ENCODE measurements at regions not wholly inside any gene's neighbourhood (a gene's known extent, or its start where the extent isn't known, plus 50 kb on each side); places are given as distances from the start of the nearest gene placed in this dataset.

- H3K4me1 ChIP-seq: no peaks in the 10 kb centered on the region
- H3K4me3 ChIP-seq: no peak overlapping the region
- no peaks in the 10 kb centered on the region for H3K9me3 ChIP-seq
- H3K27me3 ChIP-seq: no peaks in the 10 kb centered on the region
- DNase-seq: peak in 1 of 2 donors; percentile 12
- 59 to 82% (median 77%) methylated on average over 4 of the region's 4 CpGs for WGBS, 5 donors
- intact Hi-C loops (cut with DNase I; ENCODE audit: low total_unique reads): no loop called here
- H3K36me3 ChIP-seq: no peaks in the 10 kb centered on the region
- H3K27ac ChIP-seq: no peak overlapping the region
- TF ChIP-seq EP300 (IDR thresholded peaks at IDR 0.05): no peak
- TF ChIP-seq POLR2A (IDR thresholded peaks at IDR 0.05): no peak
- TF ChIP-seq, protein P1, sequence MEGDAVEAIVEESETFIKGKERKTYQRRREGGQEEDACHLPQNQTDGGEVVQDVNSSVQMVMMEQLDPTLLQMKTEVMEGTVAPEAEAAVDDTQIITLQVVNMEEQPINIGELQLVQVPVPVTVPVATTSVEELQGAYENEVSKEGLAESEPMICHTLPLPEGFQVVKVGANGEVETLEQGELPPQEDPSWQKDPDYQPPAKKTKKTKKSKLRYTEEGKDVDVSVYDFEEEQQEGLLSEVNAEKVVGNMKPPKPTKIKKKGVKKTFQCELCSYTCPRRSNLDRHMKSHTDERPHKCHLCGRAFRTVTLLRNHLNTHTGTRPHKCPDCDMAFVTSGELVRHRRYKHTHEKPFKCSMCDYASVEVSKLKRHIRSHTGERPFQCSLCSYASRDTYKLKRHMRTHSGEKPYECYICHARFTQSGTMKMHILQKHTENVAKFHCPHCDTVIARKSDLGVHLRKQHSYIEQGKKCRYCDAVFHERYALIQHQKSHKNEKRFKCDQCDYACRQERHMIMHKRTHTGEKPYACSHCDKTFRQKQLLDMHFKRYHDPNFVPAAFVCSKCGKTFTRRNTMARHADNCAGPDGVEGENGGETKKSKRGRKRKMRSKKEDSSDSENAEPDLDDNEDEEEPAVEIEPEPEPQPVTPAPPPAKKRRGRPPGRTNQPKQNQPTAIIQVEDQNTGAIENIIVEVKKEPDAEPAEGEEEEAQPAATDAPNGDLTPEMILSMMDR (IDR thresholded peaks at IDR 0.05): no peak
- no peak for TF ChIP-seq POLR2AphosphoS5 (IDR thresholded peaks at IDR 0.05)
Observed at GRCh38 chr20:39503902-39504709, 542.0 kb downstream of the DHX35 start.

GRCh38 chr20:39492223-39492797 is 530.2 kb downstream of the DHX35 start:
- intact Hi-C loops (cut with DNase I; ENCODE audit: low total_unique reads): no loop called here
- Histone ChIP-seq H3K4me3 (no peak overlapping the region), H3K36me3 (no peaks in the 10 kb centered on the region), H3K4me1 (no peaks in the 10 kb centered on the region), H3K27ac (no peak overlapping the region), H3K27me3 (no peaks in the 10 kb centered on the region), H3K9me3 (peaks cover 0 to 13% (median 3%) of the 10 kb centered on the region in 4 donors)
- TF ChIP-seq EP300 (IDR thresholded peaks at IDR 0.05): no peak
- TF ChIP-seq, protein P1 (IDR thresholded peaks at IDR 0.05): no peak
- no peak for TF ChIP-seq POLR2AphosphoS5 (IDR thresholded peaks at IDR 0.05)
- TF ChIP-seq POLR2A (IDR thresholded peaks at IDR 0.05): no peak
- 75 to 83% (median 82%) methylated on average over 6 of the region's 6 CpGs for WGBS, 5 donors
- no peak for DNase-seq

- no peak for DNase-seq
- Histone ChIP-seq H3K36me3 (no peaks in the 10 kb centered on the region), H3K27ac (no peak overlapping the region), H3K27me3 (no peaks in the 10 kb centered on the region), H3K4me1 (no peaks in the 10 kb centered on the region), H3K4me3 (no peak overlapping the region), H3K9me3 (peaks cover 0 to 9% (median under 1%) of the 10 kb centered on the region in 4 donors)
- 88 to 96% (median 93%) methylated on average over 1 of the region's 1 CpG for WGBS, 5 donors
- intact Hi-C loops (cut with DNase I; ENCODE audit: low total_unique reads): no loop called here
- TF ChIP-seq EP300 (IDR thresholded peaks at IDR 0.05): no peak
- TF ChIP-seq, protein P1 (IDR thresholded peaks at IDR 0.05): no peak
Observed at GRCh38 chr20:39491711-39492110, 529.6 kb downstream of the DHX35 start.

GRCh38 chr20:39489986-39490560 is 527.9 kb downstream of the DHX35 start:
- Histone ChIP-seq H3K27ac (no peak overlapping the region), H3K4me1 (no peaks in the 10 kb centered on the region), H3K36me3 (no peaks in the 10 kb centered on the region), H3K27me3 (no peaks in the 10 kb centered on the region), H3K4me3 (no peak overlapping the region), H3K9me3 (peaks cover 0 to 8% (median 0%) of the 10 kb centered on the region in 4 donors)
- 71 to 86% (median 80%) methylated on average over 2 of the region's 2 CpGs for WGBS, 5 donors
- TF ChIP-seq POLR2A (IDR thresholded peaks at IDR 0.05): no peak
- TF ChIP-seq, protein P1 (IDR thresholded peaks at IDR 0.05): no peak
- no peak for TF ChIP-seq EP300 (IDR thresholded peaks at IDR 0.05)
- no peak for TF ChIP-seq POLR2AphosphoS5 (IDR thresholded peaks at IDR 0.05)
- intact Hi-C loops (cut with DNase I; ENCODE audit: low total_unique reads): no loop called here
- peak in 1 of 2 donors; percentile 56 for DNase-seq

Measured in stomach (tissue), 8 donors.